B cell (primary cell): ENCODE measurements at regions not wholly inside any gene's neighbourhood (a gene's known extent, or its start where the extent isn't known, plus 50 kb on each side); places are given as distances from the start of the nearest gene placed in this dataset.

ENCODE experiments used
- ATAC-seq: fragments of 200-7000 bp; cut with Tn5 transposase; one replicate; pipeline ENCODE4 v1.10.0; 2021; ENCODE audit warnings: low read depth, mild to moderate bottlenecking, moderate number of reproducible peaks, moderate library complexity
- CTCF ChIA-PET: fragments of 350-600 bp; sonication (Branson Sonifier 250); formaldehyde crosslinking; loops from one replicate; lab custom pipeline; 2021; ENCODE audit warnings: antibody characterized with exemption, inconsistent platforms; lab: Charles Lee
- POLR2A ChIA-PET: fragments of 350-600 bp; sonication (Branson Sonifier 250); formaldehyde crosslinking; loops from one replicate; lab custom pipeline; 2021; ENCODE audit warnings: antibody characterized with exemption; lab: Charles Lee
- DNase-seq: peaks from one replicate; pipeline ENCODE4 v3.0.0; 2013
- H2AFZ ChIP-seq: 2 replicates; pipeline ENCODE4 v1.6.1; 2012; ENCODE audit warnings: mild to moderate bottlenecking, low read depth, low read length; ENCODE audit not compliant: insufficient read depth, poor library complexity, severe bottlenecking
- H3K27ac ChIP-seq, 2 donors: 1 replicate in 1 of 2; 2 replicates in 1 of 2; pipeline ENCODE4 v1.5.1; 2012 to 2013; ENCODE audit warnings: low read length in 2 of 2, mild to moderate bottlenecking in 2 of 2, moderate library complexity in 1 of 2
- H3K27me3 ChIP-seq, 4 experiments: fragments of 200-600 bp in 1 of 4; sonication (generic) in 1 of 4; replicated peaks in 1 of 4; 1 replicate in 2 of 4; 2 replicates in 2 of 4; pipeline versions ENCODE4 v1.6.1 to v1.7.0; 2013 to 2016; ENCODE audit warnings: low read length in 3 of 4, mild to moderate bottlenecking in 2 of 4, mixed read lengths in 1 of 4, moderate library complexity in 1 of 4; ENCODE audit not compliant: insufficient read depth in 4 of 4, control insufficient read depth in 3 of 4; ENCODE audit errors: control extremely low read depth in 1 of 4
- H3K36me3 ChIP-seq, 2 experiments: replicated peaks in 1 of 2; 1 replicate in 1 of 2; 2 replicates in 1 of 2; pipeline versions ENCODE4 v1.6.1 to v1.7.1; 2013; ENCODE audit warnings: low read length in 1 of 2; ENCODE audit not compliant: insufficient read depth in 2 of 2, control insufficient read depth in 1 of 2; ENCODE audit errors: control extremely low read depth in 1 of 2, extremely low read depth in 1 of 2
- H3K4me1 ChIP-seq, 2 donors: fragments of 200-600 bp in 1 of 2; sonication (generic) in 1 of 2; 1 replicate in 1 of 2; 2 replicates in 1 of 2; pipeline versions ENCODE4 v1.5.1 to v1.6.1; 2013 to 2017; ENCODE audit warnings: low read length in 2 of 2; ENCODE audit not compliant: control insufficient read depth in 2 of 2, insufficient read depth in 2 of 2
- H3K4me2 ChIP-seq: replicated peaks from 2 replicates; pipeline ENCODE3; 2012; ENCODE audit warnings: mild to moderate bottlenecking, low read depth, low read length; ENCODE audit not compliant: poor library complexity, severe bottlenecking
- H3K4me3 ChIP-seq, 5 experiments: fragments of 200-600 bp in 1 of 5; sonication (generic) in 1 of 5; 1 replicate in 3 of 5; 2 replicates in 2 of 5; pipeline versions ENCODE4 v1.5.1 to v1.7.0; 2011 to 2016; ENCODE audit warnings: low read length in 4 of 5, mild to moderate bottlenecking in 4 of 5, low read depth in 2 of 5, control low read depth in 1 of 5, moderate library complexity in 1 of 5; ENCODE audit not compliant: insufficient read depth in 1 of 5; ENCODE audit errors: control extremely low read depth in 1 of 5, extremely low read depth in 1 of 5
- H3K79me2 ChIP-seq: fragments of 200-600 bp; sonication (generic); one replicate; pipeline ENCODE4 v1.6.0; 2016; ENCODE audit warnings: low read length; ENCODE audit not compliant: control insufficient read depth, insufficient read depth
- H3K9ac ChIP-seq: fragments of 200-600 bp; sonication (generic); 2 replicates; pipeline ENCODE4 v1.6.1; 2017; ENCODE audit warnings: mild to moderate bottlenecking, low read length, moderate library complexity
- H3K9me3 ChIP-seq, 3 donors: one replicate each; pipeline versions ENCODE4 v1.6.1 to v1.7.1; 2013; ENCODE audit warnings: low read length in 2 of 3; ENCODE audit not compliant: control insufficient read depth in 2 of 3, insufficient read depth in 1 of 3; ENCODE audit errors: control extremely low read depth in 1 of 3
- H4K20me1 ChIP-seq: 2 replicates; pipeline ENCODE4 v1.6.0; 2012; ENCODE audit warnings: mild to moderate bottlenecking, low read length; ENCODE audit not compliant: insufficient read depth, control insufficient read depth, poor library complexity, severe bottlenecking
- H3K27ac Mint-ChIP-seq: one replicate; pipeline ENCODE4 v1.8.0; 2021; ENCODE audit warnings: mixed read lengths
- H3K27me3 Mint-ChIP-seq: one replicate; pipeline ENCODE4 v1.8.0; 2021; ENCODE audit warnings: mixed read lengths
- H3K4me1 Mint-ChIP-seq: one replicate; pipeline ENCODE4 v1.8.0; 2021; ENCODE audit warnings: mixed read lengths
- H3K4me3 Mint-ChIP-seq: one replicate; pipeline ENCODE4 v1.8.0; 2021; ENCODE audit warnings: mixed read lengths
- H3K9me3 Mint-ChIP-seq: one replicate; pipeline ENCODE4 v1.8.0; 2022; ENCODE audit warnings: mixed read lengths; ENCODE audit not compliant: insufficient read depth
- CTCF ChIP-seq: fragments of 200-600 bp; IDR thresholded peaks from one replicate; pipeline ENCODE4 v1.8.0; 2022; ENCODE audit warnings: antibody characterized with exemption, mild to moderate bottlenecking
- EZH2 ChIP-seq: IDR thresholded peaks from 2 replicates; pipeline ENCODE4 v1.6.1; 2012; ENCODE audit warnings: borderline replicate concordance, low read depth, mild to moderate bottlenecking, moderate library complexity, low read length; ENCODE audit not compliant: insufficient read depth, poor library complexity, severe bottlenecking
- WGBS: methylation state at CpG from one replicate; pipeline ENCODE4 v1.1.5; 2013; ENCODE audit warnings: missing lambda C conversion rate; ENCODE audit not compliant: insufficient coverage; 5-methylcytosine and 5-hydroxymethylcytosine counted together
- intact Hi-C: fragments of 100-400 bp; cut with micrococcal nuclease; formaldehyde crosslinking; loops from one replicate; pipeline ENCODE4 v1.10.0; 2022

- Histone ChIP-seq H3K27ac (no peak overlapping the region), H3K9me3 (no peaks in the 10 kb centered on the region), H3K4me2 (no peak overlapping the region), H4K20me1 (no peaks in the 10 kb centered on the region), H3K36me3 (no peaks in the 10 kb centered on the region), H3K27me3 (no peaks in the 10 kb centered on the region), H2AFZ (no peak overlapping the region), H3K4me1 (no peaks in the 10 kb centered on the region), H3K9ac (no peak overlapping the region), H3K79me2 (no peaks in the 10 kb centered on the region), H3K4me3 (no peak overlapping the region)
- intact Hi-C loops, result no loop called here
- TF ChIP-seq EZH2 (no peak), CTCF (no peak)
- Mint-ChIP-seq H3K9me3 (no peaks in the 10 kb centered on the region), H3K4me1 (no peaks in the 10 kb centered on the region), H3K27me3 (no peaks in the 10 kb centered on the region), H3K27ac (no peak overlapping the region), H3K4me3 (no peak overlapping the region)
- ChIA-PET CTCF (no interaction called here), POLR2A (no interaction called here)
- WGBS, result 78% methylated on average over 2 of the region's 4 CpGs
- DNase-seq (no peak), ATAC-seq (no peak)
Observed at GRCh38 chr3:147218965-147219364, 187.4 kb downstream of the ZIC4 start.

GRCh38 chr3:147216143-147216673 is 190.1 kb downstream of the ZIC4 start:
- H3K36me3 ChIP-seq, result no peaks in the 10 kb centered on the region
- H3K4me2 ChIP-seq, result no peak overlapping the region
- H3K4me1 ChIP-seq, result no peaks in the 10 kb centered on the region
- no peaks in the 10 kb centered on the region for H3K9me3 ChIP-seq
- no peaks in the 10 kb centered on the region for H3K9me3 Mint-ChIP-seq
- H3K27me3 Mint-ChIP-seq, result no peaks in the 10 kb centered on the region
- H3K4me3 Mint-ChIP-seq, result no peak overlapping the region
- H3K79me2 ChIP-seq, result no peaks in the 10 kb centered on the region
- intact Hi-C loops, result no loop called here
- ATAC-seq, result no peak
- no peaks in the 10 kb centered on the region for H3K4me1 Mint-ChIP-seq
- no peaks in the 10 kb centered on the region for H4K20me1 ChIP-seq
- no peaks in the 10 kb centered on the region for H3K27me3 ChIP-seq
- no peak overlapping the region for H3K27ac Mint-ChIP-seq
- no CpG with 5 or more reads among the region's 1 CpG for WGBS
- ChIA-PET POLR2A (no interaction called here), CTCF (no interaction called here)
- no peak overlapping the region for H3K9ac ChIP-seq
- no peak overlapping the region for H3K4me3 ChIP-seq
- no peak for DNase-seq
- H2AFZ ChIP-seq, result no peak overlapping the region
- TF ChIP-seq EZH2 (no peak), CTCF (no peak)
- H3K27ac ChIP-seq, result no peak overlapping the region
